Activated T-helper 1 cell treated with anti-CD3 and anti-CD28 coated beads, Interleukin-12 subunit alpha, Interleukin-12 subunit beta, Interleukin-2, Interleukin-4 antibody, amounts not matched to agents 30 ng/mL and 10 ng/mL and 1 ng/mL, durations not matched to agents 14 hours and 24 hours and 36 hours (primary cell): ENCODE measurements at regions not wholly inside any gene's neighbourhood (a gene's known extent, or its start where the extent isn't known, plus 50 kb on each side); places are given as distances from the start of the nearest gene placed in this dataset.

Experiments used
- DNase-seq: peaks from one replicate; pipeline ENCODE4 v3.0.0; 2021; ENCODE audit warnings: low spot score
- H3K27ac Mint-ChIP-seq: one replicate; pipeline ENCODE4 v1.8.0; 2021; ENCODE audit warnings: mild to moderate bottlenecking, mixed read lengths
- H3K27me3 Mint-ChIP-seq: one replicate; pipeline ENCODE4 v1.8.0; 2022; ENCODE audit warnings: mild to moderate bottlenecking, moderate library complexity, mixed read lengths; ENCODE audit not compliant: insufficient read depth
- H3K36me3 Mint-ChIP-seq: one replicate; pipeline ENCODE4 v1.8.0; 2021; ENCODE audit warnings: low read depth, mixed read lengths
- H3K4me1 Mint-ChIP-seq: one replicate; pipeline ENCODE4 v1.8.0; 2021; ENCODE audit warnings: low read depth, mixed read lengths
- H3K4me3 Mint-ChIP-seq: one replicate; pipeline ENCODE4 v1.8.0; 2021; ENCODE audit warnings: mild to moderate bottlenecking, moderate library complexity, mixed read lengths
- H3K9me3 Mint-ChIP-seq: one replicate; pipeline ENCODE4 v1.8.0; 2021; ENCODE audit warnings: mixed read lengths
- intact Hi-C: fragments of 100-400 bp; cut with micrococcal nuclease; formaldehyde crosslinking; loops from one replicate; pipeline ENCODE4 v1.15.1; 2024

GRCh38 chr22:49624421-49625177, 203.1 kb downstream of the BRD1 start:
- intact Hi-C loops = no loop called here
- no peak overlapping the region for H3K27ac Mint-ChIP-seq
- H3K9me3 Mint-ChIP-seq = no peaks in the 10 kb centered on the region
- no peaks in the 10 kb centered on the region for H3K4me1 Mint-ChIP-seq
- H3K27me3 Mint-ChIP-seq = no peaks in the 10 kb centered on the region
- no peak for DNase-seq
- H3K4me3 Mint-ChIP-seq = no peak overlapping the region
- no peaks in the 10 kb centered on the region for H3K36me3 Mint-ChIP-seq

- H3K4me1 Mint-ChIP-seq = no peaks in the 10 kb centered on the region
- no peaks in the 10 kb centered on the region for H3K9me3 Mint-ChIP-seq
- no peak overlapping the region for H3K27ac Mint-ChIP-seq
- no peak for DNase-seq
- H3K4me3 Mint-ChIP-seq = no peak overlapping the region
- H3K27me3 Mint-ChIP-seq = no peaks in the 10 kb centered on the region
- intact Hi-C loops = no loop called here
- H3K36me3 Mint-ChIP-seq = no peaks in the 10 kb centered on the region
These were observed 204.0 kb downstream of the BRD1 start for GRCh38 chr22:49623715-49624114.

GRCh38 chr22:49623176-49623575, 204.5 kb downstream of the BRD1 start:
- H3K4me3 Mint-ChIP-seq = no peak overlapping the region
- no peak for DNase-seq
- no peaks in the 10 kb centered on the region for H3K9me3 Mint-ChIP-seq
- intact Hi-C loops = no loop called here
- H3K4me1 Mint-ChIP-seq = no peaks in the 10 kb centered on the region
- no peaks in the 10 kb centered on the region for H3K36me3 Mint-ChIP-seq
- no peaks in the 10 kb centered on the region for H3K27me3 Mint-ChIP-seq
- no peak overlapping the region for H3K27ac Mint-ChIP-seq

GRCh38 chr22:49622241-49623105, 205.2 kb downstream of the BRD1 start:
- H3K4me3 Mint-ChIP-seq = no peak overlapping the region
- no peak for DNase-seq
- H3K27ac Mint-ChIP-seq = no peak overlapping the region
- H3K27me3 Mint-ChIP-seq = no peaks in the 10 kb centered on the region
- no peaks in the 10 kb centered on the region for H3K9me3 Mint-ChIP-seq
- no peaks in the 10 kb centered on the region for H3K36me3 Mint-ChIP-seq
- H3K4me1 Mint-ChIP-seq = no peaks in the 10 kb centered on the region
- intact Hi-C loops = no loop called here

- no peaks in the 10 kb centered on the region for H3K27me3 Mint-ChIP-seq
- H3K9me3 Mint-ChIP-seq = no peaks in the 10 kb centered on the region
- no peak overlapping the region for H3K27ac Mint-ChIP-seq
- H3K36me3 Mint-ChIP-seq = no peaks in the 10 kb centered on the region
- H3K4me3 Mint-ChIP-seq = no peak overlapping the region
- H3K4me1 Mint-ChIP-seq = no peaks in the 10 kb centered on the region
- intact Hi-C loops = no loop called here
- no peak for DNase-seq
These were observed 206.0 kb downstream of the BRD1 start for GRCh38 chr22:49621601-49622210.

- Mint-ChIP-seq H3K9me3 (no peaks in the 10 kb centered on the region), H3K27me3 (no peaks in the 10 kb centered on the region), H3K4me1 (no peaks in the 10 kb centered on the region), H3K4me3 (no peak overlapping the region), H3K36me3 (no peaks in the 10 kb centered on the region), H3K27ac (no peak overlapping the region)
- DNase-seq = no peak
- intact Hi-C loops = no loop called here
These were observed 207.0 kb downstream of the BRD1 start for GRCh38 chr22:49620666-49621065.

- no peaks in the 10 kb centered on the region for H3K9me3 Mint-ChIP-seq
- no peaks in the 10 kb centered on the region for H3K4me1 Mint-ChIP-seq
- intact Hi-C loops = no loop called here
- no peak overlapping the region for H3K27ac Mint-ChIP-seq
- no peak for DNase-seq
- H3K36me3 Mint-ChIP-seq = no peaks in the 10 kb centered on the region
- no peaks in the 10 kb centered on the region for H3K27me3 Mint-ChIP-seq
- no peak overlapping the region for H3K4me3 Mint-ChIP-seq
These were observed 207.6 kb downstream of the BRD1 start for GRCh38 chr22:49620003-49620556.

GRCh38 chr22:49619301-49619700, 208.4 kb downstream of the BRD1 start:
- Mint-ChIP-seq H3K9me3 (no peaks in the 10 kb centered on the region), H3K4me1 (no peaks in the 10 kb centered on the region), H3K4me3 (no peak overlapping the region), H3K27ac (no peak overlapping the region), H3K36me3 (no peaks in the 10 kb centered on the region), H3K27me3 (no peaks in the 10 kb centered on the region)
- no peak for DNase-seq
- intact Hi-C loops = no loop called here

- H3K4me1 Mint-ChIP-seq = no peaks in the 10 kb centered on the region
- intact Hi-C loops = no loop called here
- H3K27ac Mint-ChIP-seq = no peak overlapping the region
These were observed 209.1 kb downstream of the BRD1 start for GRCh38 chr22:49618677-49618953.

GRCh38 chr22:49617866-49618676, 209.6 kb downstream of the BRD1 start:
- Mint-ChIP-seq H3K9me3 (peaks cover 5% of the 10 kb centered on the region), H3K27ac (no peak overlapping the region), H3K4me1 (no peaks in the 10 kb centered on the region), H3K4me3 (no peak overlapping the region), H3K36me3 (peaks cover 6% of the 10 kb centered on the region), H3K27me3 (peaks cover 1% of the 10 kb centered on the region)
- no peak for DNase-seq
- intact Hi-C loops = no loop called here

More at GRCh38 chr22:49618677-49618953, 209.1 kb downstream of the BRD1 start:
- Mint-ChIP-seq H3K27me3 (no peaks in the 10 kb centered on the region), H3K4me3 (no peak overlapping the region), H3K36me3 (peaks cover under 1% of the 10 kb centered on the region), H3K9me3 (no peaks in the 10 kb centered on the region)
- no peak for DNase-seq

- DNase-seq = no peak
- H3K4me3 Mint-ChIP-seq = no peak overlapping the region
- peaks cover 11% of the 10 kb centered on the region for H3K36me3 Mint-ChIP-seq
- H3K27ac Mint-ChIP-seq = no peak overlapping the region
- peaks cover 13% of the 10 kb centered on the region for H3K9me3 Mint-ChIP-seq
- peaks cover 1% of the 10 kb centered on the region for H3K27me3 Mint-ChIP-seq
- no peaks in the 10 kb centered on the region for H3K4me1 Mint-ChIP-seq
- intact Hi-C loops = no loop called here
These were observed 210.4 kb downstream of the BRD1 start for GRCh38 chr22:49617264-49617663.

GRCh38 chr22:49616356-49617231, 211.1 kb downstream of the BRD1 start:
- peaks cover 15% of the 10 kb centered on the region for H3K9me3 Mint-ChIP-seq
- peaks cover 11% of the 10 kb centered on the region for H3K36me3 Mint-ChIP-seq
- intact Hi-C loops = no loop called here
- no peak overlapping the region for H3K27ac Mint-ChIP-seq
- H3K27me3 Mint-ChIP-seq = peaks cover 1% of the 10 kb centered on the region
- no peaks in the 10 kb centered on the region for H3K4me1 Mint-ChIP-seq
- no peak overlapping the region for H3K4me3 Mint-ChIP-seq
- no peak for DNase-seq
